ENCODE measurements at regions not wholly inside any gene's neighbourhood (a gene's known extent, or its start where the extent isn't known, plus 50 kb on each side); places are given as distances from the start of the nearest gene placed in this dataset.

- no peak for TF ChIP-seq POLR2AphosphoS5 (IDR thresholded peaks at IDR 0.05; ENCODE audit: borderline replicate concordance, low read depth, low read length)
- TF ChIP-seq EZH2 (IDR thresholded peaks at IDR 0.05) = no peak
Observed at GRCh38 chr3:95710684-95711083, 1103.7 kb upstream of the EPHA6 start.

All from SK-N-MC (cell line).